PC-9 (cell line): ENCODE measurements at regions not wholly inside any gene's neighbourhood (a gene's known extent, or its start where the extent isn't known, plus 50 kb on each side); places are given as distances from the start of the nearest gene placed in this dataset.

Experiments used
- BruUV-seq: library from RNA; stranded (reverse); fragments of 400-500 nt; replicated peaks from 2 replicates; lab custom pipeline; 2021; lab: Mats Ljungman, UMichigan
- CTCF ChIA-PET: fragments of 300-600 bp; sonication (Branson Sonifier 250); formaldehyde crosslinking; loops from one replicate; lab custom pipeline; 2022; ENCODE audit warnings: antibody characterized with exemption; lab: Charles Lee
- POLR2A ChIA-PET: fragments of 300-600 bp; sonication (Branson Sonifier 250); formaldehyde crosslinking; loops from one replicate; lab custom pipeline; 2022; ENCODE audit warnings: antibody characterized with exemption; ENCODE audit not compliant: unreplicated experiment; lab: Charles Lee
- DNase-seq, 2 experiments: peaks; one replicate each; pipeline versions ENCODE4 v3.0.0 to v3.0.0-alpha.2; 2015 to 2022; ENCODE audit warnings: mixed read lengths in 1 of 2
- H2AFZ ChIP-seq: fragments of 200-600 bp; sonication (generic); 2 replicates; pipeline ENCODE4 v1.8.1; 2017; ENCODE audit warnings: antibody characterized with exemption
- H3F3A ChIP-seq: fragments of 200-600 bp; sonication (generic); 2 replicates; pipeline ENCODE4 v1.8.1; 2017; ENCODE audit warnings: antibody characterized with exemption, mild to moderate bottlenecking, low read depth; ENCODE audit not compliant: insufficient read depth
- H3K27ac ChIP-seq: fragments of 200-600 bp; sonication (generic); 2 replicates; pipeline ENCODE4 v1.6.1; 2016; ENCODE audit warnings: mixed run types
- H3K27me3 ChIP-seq: fragments of 200-600 bp; sonication (generic); 2 replicates; pipeline ENCODE4 v1.6.1; 2016; ENCODE audit warnings: low read depth, mixed run types; ENCODE audit not compliant: insufficient read depth
- H3K36me3 ChIP-seq: fragments of 200-600 bp; sonication (generic); 2 replicates; pipeline ENCODE4 v1.6.1; 2016; ENCODE audit warnings: low read depth, mixed run types
- H3K4me1 ChIP-seq: fragments of 200-600 bp; sonication (generic); replicated peaks from 2 replicates; pipeline ENCODE4 v1.6.1; 2016; ENCODE audit warnings: mixed run types; ENCODE audit not compliant: insufficient read depth
- H3K4me2 ChIP-seq: fragments of 200-600 bp; sonication (generic); 2 replicates; pipeline ENCODE4 v1.6.1; 2017; ENCODE audit warnings: mixed run types
- H3K4me3 ChIP-seq: fragments of 200-600 bp; sonication (generic); 2 replicates; pipeline ENCODE4 v1.6.1; 2016; ENCODE audit warnings: mixed run types
- H3K79me2 ChIP-seq: fragments of 200-600 bp; sonication (generic); 2 replicates; pipeline ENCODE4 v1.6.1; 2017; ENCODE audit warnings: low read depth, mixed run types
- H3K9me2 ChIP-seq: fragments of 200-600 bp; sonication (generic); 2 replicates; pipeline ENCODE4 v1.8.1; 2017; ENCODE audit warnings: mild to moderate bottlenecking; ENCODE audit not compliant: insufficient read depth
- H3K9me3 ChIP-seq: fragments of 200-600 bp; sonication (generic); 2 replicates; pipeline ENCODE4 v1.8.1; 2016; ENCODE audit warnings: low read depth; ENCODE audit not compliant: insufficient read depth
- H4K20me1 ChIP-seq: fragments of 200-600 bp; sonication (generic); 2 replicates; pipeline ENCODE4 v1.8.1; 2017; ENCODE audit not compliant: insufficient read depth
- CTCF ChIP-seq: fragments of 200-600 bp; sonication (generic); conservative IDR thresholded peaks from 2 replicates; pipeline ENCODE4 v1.6.1; 2017; ENCODE audit warnings: mixed run types, antibody characterized with exemption, mild to moderate bottlenecking, moderate library complexity
- EZH2 ChIP-seq: fragments of 200-600 bp; sonication (generic); IDR thresholded peaks from 2 replicates; pipeline ENCODE4 v1.8.0; 2017; ENCODE audit warnings: antibody characterized with exemption, low read depth
- intact Hi-C: fragments of 100-400 bp; cut with micrococcal nuclease; formaldehyde crosslinking; loops from one replicate; pipeline ENCODE4 v1.10.0; 2022; ENCODE audit not compliant: unreplicated experiment

- Histone ChIP-seq H4K20me1 (no peaks in the 10 kb centered on the region), H3K9me3 (no peaks in the 10 kb centered on the region), H3K4me1 (no peaks in the 10 kb centered on the region), H3F3A (no peaks in the 10 kb centered on the region), H3K27me3 (peaks cover 37% of the 10 kb centered on the region), H2AFZ (no peak overlapping the region), H3K36me3 (no peaks in the 10 kb centered on the region), H3K27ac (no peak overlapping the region), H3K79me2 (no peaks in the 10 kb centered on the region), H3K4me2 (no peak overlapping the region), H3K9me2 (no peaks in the 10 kb centered on the region), H3K4me3 (no peak overlapping the region)
- no peak for TF ChIP-seq CTCF
- TF ChIP-seq EZH2, result no peak
- ChIA-PET POLR2A (no interaction called here), CTCF (no interaction called here)
- intact Hi-C loops, result no loop called here
- DNase-seq, result no peak
- BruUV-seq, result no TSS peak
These were observed 322.1 kb downstream of the MED10 start for GRCh38 chr5:6056280-6056679.

GRCh38 chr5:6049662-6050061 lies 328.7 kb downstream of the MED10 start:
- Histone ChIP-seq H3K27me3 (peaks cover 30% of the 10 kb centered on the region), H3K27ac (no peak overlapping the region), H4K20me1 (no peaks in the 10 kb centered on the region; the same call in 1 of the 2 replicates), H3K4me1 (no peaks in the 10 kb centered on the region), H2AFZ (no peak overlapping the region), H3K4me3 (no peak overlapping the region), H3K9me3 (no peaks in the 10 kb centered on the region), H3K79me2 (no peaks in the 10 kb centered on the region), H3K4me2 (no peak overlapping the region), H3K9me2 (no peaks in the 10 kb centered on the region), H3K36me3 (no peaks in the 10 kb centered on the region), H3F3A (no peaks in the 10 kb centered on the region)
- TF ChIP-seq CTCF (no peak), EZH2 (no peak)
- ChIA-PET POLR2A (no interaction called here), CTCF (no interaction called here)
- intact Hi-C loops, result no loop called here
- DNase-seq, result no peak
- BruUV-seq, result no TSS peak

GRCh38 chr5:6048746-6049145 lies 329.6 kb downstream of the MED10 start:
- no peaks in the 10 kb centered on the region; the same call in 1 of the 2 replicates for H4K20me1 ChIP-seq
- no peaks in the 10 kb centered on the region for H3K4me1 ChIP-seq
- H3K9me2 ChIP-seq, result no peaks in the 10 kb centered on the region
- no TSS peak for BruUV-seq
- H3K4me2 ChIP-seq, result no peak overlapping the region
- no peak overlapping the region for H3K4me3 ChIP-seq
- H3K9me3 ChIP-seq, result no peaks in the 10 kb centered on the region
- H2AFZ ChIP-seq, result no peak overlapping the region
- no peaks in the 10 kb centered on the region for H3K79me2 ChIP-seq
- intact Hi-C loops, result no loop called here
- H3K36me3 ChIP-seq, result no peaks in the 10 kb centered on the region
- no peak for DNase-seq
- ChIA-PET POLR2A (interaction anchor here (0.6 kb wide), 1 partner anchor 15 kb away, joined by 3 read pairs; no protein-coding TSS in a partner anchor), CTCF (no interaction called here)
- no peaks in the 10 kb centered on the region for H3F3A ChIP-seq
- TF ChIP-seq CTCF (no peak), EZH2 (no peak)
- H3K27ac ChIP-seq, result no peak overlapping the region
- peaks cover 39% of the 10 kb centered on the region for H3K27me3 ChIP-seq
